HT-29 (cell line): ENCODE measurements at regions not wholly inside any gene's neighbourhood (a gene's known extent, or its start where the extent isn't known, plus 50 kb on each side); places are given as distances from the start of the nearest gene placed in this dataset.

Experiments used
- DNase-seq: peaks from one replicate; pipeline ENCODE4 v3.0.0-alpha.2; 2015; ENCODE audit warnings: low spot score

DNA sequence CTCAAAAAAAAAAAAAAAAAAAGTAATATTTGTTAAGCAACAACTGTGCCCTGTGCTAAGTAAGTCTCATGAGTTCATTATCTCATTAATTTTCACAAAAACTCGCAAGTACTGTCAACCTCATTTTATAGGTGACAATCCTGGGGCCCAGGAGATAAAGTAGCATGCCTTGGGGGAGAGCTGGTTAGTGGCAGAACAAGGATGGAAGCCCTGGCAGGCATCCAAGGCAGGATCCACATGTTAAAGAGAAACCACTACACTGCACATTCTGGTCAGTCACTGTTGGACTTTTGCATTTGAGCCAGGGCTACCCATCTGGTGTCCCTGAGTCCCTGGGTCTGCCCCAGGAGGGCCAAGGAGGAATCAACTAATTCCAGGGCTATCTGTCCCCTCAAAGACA is 54.6 kb downstream of the ZFP36L2 start:
- peak; percentile 76 for DNase-seq

DNA sequence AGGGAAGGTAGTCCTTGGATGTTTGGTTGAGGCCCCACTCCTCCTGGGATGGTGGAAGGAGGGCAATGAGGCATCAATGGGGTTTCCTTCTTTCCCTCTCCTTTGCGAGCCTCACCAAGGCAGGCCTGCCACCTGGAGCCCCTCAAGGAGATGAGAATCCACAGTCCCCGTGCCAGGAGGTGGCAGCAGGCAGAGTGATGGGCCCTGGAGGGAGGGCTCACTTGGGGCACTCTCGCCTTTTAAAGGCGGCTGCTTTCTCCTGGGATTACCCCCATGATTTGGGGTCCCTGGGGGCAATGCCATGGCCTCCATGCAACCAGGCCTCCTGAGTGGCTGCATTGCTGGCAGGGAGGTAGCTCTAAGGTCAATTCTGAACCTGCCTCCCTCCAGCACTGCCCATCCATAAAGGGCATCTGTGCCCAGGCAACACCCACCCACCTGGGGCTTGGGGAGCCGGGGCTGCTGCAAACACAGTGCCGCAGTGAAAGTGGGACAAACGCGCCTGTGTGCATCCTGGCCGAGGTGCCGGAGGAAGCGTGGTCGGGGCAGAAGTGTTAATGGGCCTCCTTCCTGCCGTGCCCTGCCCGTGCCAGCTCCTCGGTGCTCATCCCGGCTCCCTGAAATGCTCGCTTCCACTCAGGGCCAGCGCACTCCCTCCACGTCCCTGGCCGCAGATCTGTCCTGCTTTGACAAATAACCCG is 55.9 kb downstream of the ZFP36L2 start:
- no peak for DNase-seq

- peak; percentile 47 for DNase-seq
Measured at GRCh38 chr2:43169987-43170386, 56.4 kb downstream of the ZFP36L2 start.

- peak; percentile 83 for DNase-seq
Measured at GRCh38 chr2:43169099-43169945, 57.1 kb downstream of the ZFP36L2 start.

GRCh38 chr2:43168016-43168369 is 58.4 kb downstream of the ZFP36L2 start:
- DNase-seq: no peak

- DNase-seq: no peak
Measured at GRCh38 chr2:43165378-43166069, 60.9 kb downstream of the ZFP36L2 start.

GRCh38 chr2:43164686-43165085 is 61.7 kb downstream of the ZFP36L2 start:
- DNase-seq: no peak

DNA sequence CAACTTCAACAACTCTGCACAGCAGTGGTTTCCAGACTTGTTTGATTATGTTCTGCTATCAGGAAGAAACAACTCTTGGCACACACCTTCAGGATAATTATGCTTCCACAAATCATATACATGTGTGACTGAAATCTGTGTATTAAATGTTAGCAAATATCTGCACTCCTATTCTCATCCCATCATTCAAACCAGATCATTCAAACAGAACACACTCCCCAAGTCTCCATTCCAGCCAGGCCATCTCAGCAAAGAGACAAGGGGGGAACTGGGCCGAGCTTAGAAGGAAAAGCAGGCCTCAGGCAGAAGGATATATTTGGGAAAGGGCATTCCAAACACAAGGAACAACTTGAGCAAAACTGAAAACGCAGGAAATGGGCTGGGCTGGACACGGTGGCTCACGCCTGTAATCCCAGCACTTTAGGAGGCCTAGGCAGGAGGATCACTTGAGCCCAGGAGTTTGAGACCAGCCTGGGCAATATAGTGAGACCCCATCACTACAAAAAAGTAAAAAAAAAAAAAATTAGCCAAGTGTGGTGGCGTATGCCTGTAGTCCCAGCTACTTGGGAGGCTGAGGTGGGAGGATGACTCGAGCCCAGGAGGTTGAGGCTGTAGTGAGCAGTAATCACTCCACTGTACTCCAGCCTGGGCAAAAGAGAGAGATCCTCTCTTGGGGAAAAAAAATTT is 62.7 kb downstream of the ZFP36L2 start:
- DNase-seq: no peak

GRCh38 chr2:43162511-43162776 is 64.0 kb downstream of the ZFP36L2 start:
- DNase-seq: no peak

DNA sequence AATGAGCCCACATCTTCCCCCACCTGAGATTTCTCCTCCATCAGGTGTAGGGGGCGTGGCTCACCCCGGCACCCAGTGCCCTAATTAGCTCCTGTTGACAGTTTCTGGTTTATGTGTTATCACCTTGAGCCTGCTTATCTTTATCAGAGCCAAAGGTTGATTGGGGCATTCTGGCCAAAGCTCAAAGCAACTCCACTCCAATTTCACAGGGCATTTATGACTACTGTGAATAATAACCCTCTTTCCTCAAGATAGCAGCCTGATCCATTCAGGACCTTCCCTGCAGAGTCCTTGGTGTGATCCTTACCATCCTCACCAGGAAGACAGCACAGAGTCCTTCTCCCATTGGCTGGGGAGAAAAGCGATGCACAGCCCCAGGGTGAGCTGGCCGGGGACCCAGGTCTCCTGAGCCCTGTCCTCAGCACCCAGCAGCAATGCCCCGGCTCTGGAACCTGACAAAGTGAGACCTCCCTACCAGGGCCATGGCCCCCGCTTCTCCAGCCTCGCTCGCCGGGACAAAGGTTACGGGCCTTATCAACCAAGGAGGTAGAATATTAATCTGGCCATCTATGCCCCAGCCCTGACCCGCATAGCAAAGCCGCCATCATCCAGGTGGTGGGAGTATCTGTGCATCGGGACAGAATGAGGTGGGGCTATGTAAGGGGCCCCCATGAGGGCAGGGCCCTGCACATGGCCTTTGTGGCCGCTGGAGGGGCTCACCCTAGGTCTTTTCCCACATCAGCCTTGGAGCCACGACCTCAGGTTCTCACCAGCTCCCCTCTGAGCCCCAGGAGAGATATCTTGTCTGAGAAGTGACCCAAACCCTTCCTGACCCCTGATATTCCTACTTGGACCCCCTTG is 64.5 kb downstream of the ZFP36L2 start:
- peak; percentile 69 for DNase-seq

- peak; percentile 57 for DNase-seq
Measured at GRCh38 chr2:43160778-43161177, 65.6 kb downstream of the ZFP36L2 start.

DNA sequence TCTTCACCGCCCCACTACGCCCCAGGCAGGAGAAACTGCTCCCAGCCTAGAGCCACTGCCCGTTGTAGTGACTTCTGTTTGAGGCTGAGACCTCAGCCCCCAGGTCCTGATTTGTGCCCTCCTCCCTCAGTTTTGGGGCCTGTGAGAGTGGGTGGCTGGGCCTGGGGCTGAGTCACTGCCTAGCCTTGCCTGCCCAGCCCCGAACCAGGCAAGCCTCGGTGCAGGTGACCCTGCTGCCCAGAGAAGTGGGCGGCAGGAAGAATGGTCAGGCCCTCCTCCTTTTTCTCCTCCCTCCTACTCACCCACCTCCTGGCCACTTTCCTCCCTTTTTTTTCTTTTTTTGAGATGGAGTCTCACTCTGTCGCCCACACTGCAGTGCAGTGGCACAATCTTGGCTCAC is 66.6 kb downstream of the ZFP36L2 start:
- DNase-seq: no peak

- peak; percentile 82 for DNase-seq
Measured at GRCh38 chr2:43158259-43158880, 68.0 kb downstream of the ZFP36L2 start.

- DNase-seq: no peak
Measured at GRCh38 chr2:43157506-43158246, 68.7 kb downstream of the ZFP36L2 start.

- no peak for DNase-seq
Measured at GRCh38 chr2:43155851-43156411, 70.5 kb downstream of the ZFP36L2 start.

DNA sequence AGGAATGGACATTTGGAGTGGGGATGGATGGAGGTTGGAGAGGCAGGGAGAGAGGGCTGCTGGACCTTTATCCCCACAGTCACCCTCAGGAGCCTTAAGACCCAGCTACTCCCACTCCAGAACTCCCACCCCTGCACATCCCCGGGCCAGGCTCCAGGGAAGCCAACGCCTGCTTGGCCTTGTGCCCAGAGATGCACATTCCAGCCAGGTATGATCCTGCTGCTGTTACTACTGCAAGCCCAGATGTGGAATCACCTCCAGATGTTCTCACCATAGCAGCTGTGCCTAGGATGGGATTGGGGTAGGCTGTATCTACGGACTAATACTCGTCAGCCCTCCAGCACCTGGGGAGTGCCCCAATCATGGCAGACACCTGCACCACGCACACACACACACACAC is 71.7 kb downstream of the ZFP36L2 start:
- no peak for DNase-seq

DNA sequence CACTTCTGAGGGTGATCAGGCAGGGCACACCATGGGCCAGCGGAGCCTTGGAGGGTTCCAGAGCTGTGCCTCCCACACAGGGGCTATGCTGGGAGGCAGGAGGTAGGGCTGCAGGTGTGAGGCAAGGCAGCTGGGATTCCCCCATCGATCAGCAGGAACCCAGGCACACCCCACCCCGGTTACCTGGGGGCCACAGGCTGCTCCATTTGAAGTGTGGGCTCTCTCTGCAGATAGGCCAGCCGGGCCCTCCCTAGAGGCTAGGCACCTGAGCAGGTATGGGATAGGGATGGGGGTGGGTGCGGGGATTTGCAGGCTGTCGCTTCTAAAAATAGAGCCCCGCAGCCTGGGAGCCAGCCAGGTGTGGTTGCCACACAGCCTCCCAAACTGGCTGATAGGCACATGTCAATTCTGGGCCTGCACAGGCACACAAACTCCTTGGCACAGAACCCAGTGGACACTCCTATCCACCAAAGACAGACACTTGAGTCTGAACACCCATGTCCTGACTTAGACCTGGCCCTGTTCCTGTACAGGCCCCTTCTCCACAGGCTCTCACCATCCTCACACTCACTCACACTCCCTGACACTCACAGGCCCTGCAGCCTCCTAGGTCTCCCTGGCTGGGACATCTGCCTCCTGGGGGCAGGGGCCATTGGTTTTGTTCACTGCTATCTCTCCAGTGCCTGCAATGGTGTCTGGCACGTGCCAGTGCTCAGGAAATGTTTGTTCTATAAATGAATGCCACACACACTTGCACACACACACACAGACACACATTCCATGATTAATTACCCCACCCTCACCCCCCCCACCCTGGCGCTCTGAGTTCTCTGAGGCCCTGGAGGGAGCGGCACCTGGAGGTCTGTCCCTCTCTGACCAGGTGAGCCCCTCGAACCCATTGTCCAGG is 73.4 kb downstream of the ZFP36L2 start:
- no peak for DNase-seq

DNA sequence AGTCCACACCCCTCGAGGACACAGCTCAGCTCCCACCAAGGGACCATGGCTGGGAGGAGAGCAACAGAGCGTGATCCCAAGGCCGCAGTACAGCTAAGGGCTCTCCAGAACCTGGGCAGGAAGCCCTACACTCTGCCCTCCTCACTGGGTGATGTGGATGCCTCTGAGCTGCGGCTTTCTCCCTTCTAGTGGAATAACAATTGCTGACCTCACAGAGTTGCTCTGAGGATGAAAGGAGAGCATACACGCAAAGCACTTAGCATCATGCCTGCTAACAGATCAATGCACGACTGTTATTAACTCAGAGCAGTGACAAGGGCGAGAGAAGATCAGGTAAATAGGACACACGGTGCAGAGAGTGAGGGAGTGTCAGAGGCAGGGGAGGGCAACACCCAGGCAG is 74.2 kb downstream of the ZFP36L2 start:
- no peak for DNase-seq
